ENCODE measurements at regions not wholly inside any gene's neighbourhood (a gene's known extent, or its start where the extent isn't known, plus 50 kb on each side); places are given as distances from the start of the nearest gene placed in this dataset.
"Not testable (repeated sequence)": the region's sequence is repeated elsewhere in the genome, so short reads cannot be mapped to it uniquely, and the experiment has no call there.

GRCh38 chr7:51591223-51591622 lies 274.6 kb upstream of the COBL start:
- no peak for DNase-seq

GRCh38 chr7:51590746-51591145 lies 274.1 kb upstream of the COBL start:
- no peak for DNase-seq

GRCh38 chr7:51589111-51589510 lies 272.5 kb upstream of the COBL start:
- no peak for DNase-seq

GRCh38 chr7:51587604-51588003 lies 271.0 kb upstream of the COBL start:
- no peak for DNase-seq

GRCh38 chr7:51577390-51577789 lies 260.8 kb upstream of the COBL start:
- DNase-seq: no peak

- no peak for DNase-seq
These were observed 253.0 kb upstream of the COBL start for GRCh38 chr7:51569581-51569980.

- no peak for DNase-seq
These were observed 252.6 kb upstream of the COBL start for GRCh38 chr7:51569176-51569575.

GRCh38 chr7:51551070-51551469 lies 234.5 kb upstream of the COBL start:
- DNase-seq: no peak

GRCh38 chr7:51545131-51545530 lies 228.5 kb upstream of the COBL start:
- DNase-seq: no peak

- DNase-seq: no peak
These were observed 227.4 kb upstream of the COBL start for GRCh38 chr7:51543801-51544553.

- DNase-seq: not testable (repeated sequence)
These were observed 224.3 kb upstream of the COBL start for GRCh38 chr7:51540906-51541305.

- DNase-seq: no peak
These were observed 223.2 kb upstream of the COBL start for GRCh38 chr7:51539840-51540239.

- DNase-seq: no peak
These were observed 211.6 kb upstream of the COBL start for GRCh38 chr7:51528172-51528571.

- no peak for DNase-seq
These were observed 205.2 kb upstream of the COBL start for GRCh38 chr7:51521694-51522312.

GRCh38 chr7:51521054-51521453 lies 204.4 kb upstream of the COBL start:
- DNase-seq: no peak

GRCh38 chr7:51518646-51519045 lies 202.0 kb upstream of the COBL start:
- no peak for DNase-seq

- DNase-seq: no peak
These were observed 200.6 kb upstream of the COBL start for GRCh38 chr7:51517187-51517586.

- no peak for DNase-seq
These were observed 185.0 kb upstream of the COBL start for GRCh38 chr7:51501620-51502019.

- DNase-seq: no peak
These were observed 166.4 kb upstream of the COBL start for GRCh38 chr7:51482976-51483375.

GRCh38 chr7:51481421-51481820 lies 164.8 kb upstream of the COBL start:
- no peak for DNase-seq

GRCh38 chr7:51477819-51478218 lies 161.2 kb upstream of the COBL start:
- DNase-seq: no peak

GRCh38 chr7:51477323-51477722 lies 160.7 kb upstream of the COBL start:
- no peak for DNase-seq

- no peak for DNase-seq
These were observed 159.4 kb upstream of the COBL start for GRCh38 chr7:51476026-51476425.

- no peak for DNase-seq
These were observed 156.3 kb upstream of the COBL start for GRCh38 chr7:51472873-51473272.

- DNase-seq: no peak
These were observed 155.3 kb upstream of the COBL start for GRCh38 chr7:51471981-51472296.

Measured in CD4-positive, alpha-beta T cell treated with Interleukin-6 for 4 hours (primary cell).